ENCODE measurements at regions not wholly inside any gene's neighbourhood (a gene's known extent, or its start where the extent isn't known, plus 50 kb on each side); places are given as distances from the start of the nearest gene placed in this dataset.

GRCh38 chr14:51576117-51576430 lies 75.6 kb upstream of the FRMD6 start:
- TF ChIP-seq, protein P1, sequence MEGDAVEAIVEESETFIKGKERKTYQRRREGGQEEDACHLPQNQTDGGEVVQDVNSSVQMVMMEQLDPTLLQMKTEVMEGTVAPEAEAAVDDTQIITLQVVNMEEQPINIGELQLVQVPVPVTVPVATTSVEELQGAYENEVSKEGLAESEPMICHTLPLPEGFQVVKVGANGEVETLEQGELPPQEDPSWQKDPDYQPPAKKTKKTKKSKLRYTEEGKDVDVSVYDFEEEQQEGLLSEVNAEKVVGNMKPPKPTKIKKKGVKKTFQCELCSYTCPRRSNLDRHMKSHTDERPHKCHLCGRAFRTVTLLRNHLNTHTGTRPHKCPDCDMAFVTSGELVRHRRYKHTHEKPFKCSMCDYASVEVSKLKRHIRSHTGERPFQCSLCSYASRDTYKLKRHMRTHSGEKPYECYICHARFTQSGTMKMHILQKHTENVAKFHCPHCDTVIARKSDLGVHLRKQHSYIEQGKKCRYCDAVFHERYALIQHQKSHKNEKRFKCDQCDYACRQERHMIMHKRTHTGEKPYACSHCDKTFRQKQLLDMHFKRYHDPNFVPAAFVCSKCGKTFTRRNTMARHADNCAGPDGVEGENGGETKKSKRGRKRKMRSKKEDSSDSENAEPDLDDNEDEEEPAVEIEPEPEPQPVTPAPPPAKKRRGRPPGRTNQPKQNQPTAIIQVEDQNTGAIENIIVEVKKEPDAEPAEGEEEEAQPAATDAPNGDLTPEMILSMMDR (conservative IDR thresholded peaks at IDR 0.05; ENCODE audit: low read depth, low read length), result no peak
- TF ChIP-seq EZH2 (IDR thresholded peaks at IDR 0.05; ENCODE audit: borderline replicate concordance, low read depth, low read length, poor library complexity, severe bottlenecking), result no peak

All from A673 (cell line).